ENCODE measurements at regions not wholly inside any gene's neighbourhood (a gene's known extent, or its start where the extent isn't known, plus 50 kb on each side); places are given as distances from the start of the nearest gene placed in this dataset.
"Not testable (repeated sequence)": the region's sequence is repeated elsewhere in the genome, so short reads cannot be mapped to it uniquely, and the experiment has no call there.

DNA sequence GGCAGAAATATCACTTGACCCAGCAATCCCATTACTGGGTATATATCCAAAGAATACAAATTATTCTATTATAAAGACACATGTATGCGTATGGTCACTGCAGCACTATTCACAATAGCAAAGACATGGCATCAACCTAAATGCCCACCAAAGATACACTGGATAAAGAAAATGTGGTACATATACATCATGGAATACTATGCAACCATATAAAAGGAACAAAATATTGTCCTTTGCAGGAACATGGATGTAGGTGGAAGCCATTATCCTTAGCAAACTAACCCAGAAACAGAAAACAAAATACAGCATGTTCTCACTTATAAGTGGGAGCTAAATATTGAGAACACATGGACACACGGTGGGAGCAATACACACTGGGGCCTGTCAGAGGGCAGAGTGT is 1441.6 kb upstream of the ACO1 start:
- not testable (repeated sequence) for TF ChIP-seq POLR2A, CTCF (IDR thresholded peaks at IDR 0.05)
